Lung microvascular endothelial cell (primary cell): ENCODE measurements at regions not wholly inside any gene's neighbourhood (a gene's known extent, or its start where the extent isn't known, plus 50 kb on each side); places are given as distances from the start of the nearest gene placed in this dataset.
A peak's percentile ranks its signal among the peaks of the same experiment; 100 is the strongest.
"Not testable (repeated sequence)": the region's sequence is repeated elsewhere in the genome, so short reads cannot be mapped to it uniquely, and the experiment has no call there.

ENCODE experiments used
- DNase-seq, 2 donors: peaks; one replicate each; pipeline versions ENCODE4 v3.0.0 to v3.0.0-alpha.2; 2010; ENCODE audit warnings: low read depth in 2 of 2

DNA sequence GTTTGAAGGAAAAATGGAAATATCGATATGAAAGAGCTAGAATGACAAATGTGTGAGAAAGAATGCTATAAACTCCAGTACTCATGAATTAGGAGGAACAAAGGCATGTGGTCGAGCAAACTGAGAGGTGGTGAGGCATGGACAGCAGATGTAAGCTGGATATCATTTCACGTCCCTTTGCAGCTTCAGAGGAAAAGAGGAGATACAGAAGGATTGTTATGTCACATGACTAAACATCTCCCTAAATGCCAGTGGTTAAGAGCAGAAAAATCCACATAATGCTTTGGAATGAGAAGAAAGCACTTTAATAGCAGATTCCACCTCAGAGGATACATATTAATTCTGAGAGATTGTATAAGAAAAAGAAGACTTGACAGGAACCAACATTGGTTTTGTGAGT, 248.7 kb downstream of the ZIC4 start:
- no peak for DNase-seq

DNA sequence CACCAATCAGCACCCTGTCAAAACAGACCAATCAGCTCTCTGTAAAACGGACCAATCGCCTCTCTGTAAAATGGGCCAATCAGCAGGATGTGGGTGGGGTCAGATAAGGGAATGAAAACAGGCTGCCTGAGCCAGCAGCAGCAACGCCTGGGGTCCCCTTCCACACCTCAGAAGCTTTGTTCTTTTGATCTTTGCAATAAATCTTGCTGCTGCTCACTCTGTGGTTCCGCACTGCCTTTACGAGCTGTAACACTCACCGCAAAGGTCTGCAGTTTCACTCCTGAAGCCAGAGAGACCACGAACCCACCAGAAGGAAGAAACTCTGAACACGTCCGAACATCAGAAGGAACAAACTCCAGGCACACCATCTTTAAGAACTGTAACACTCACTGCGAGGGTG, 251.4 kb downstream of the ZIC4 start:
- DNase-seq = not testable (repeated sequence)

- no peak for DNase-seq
Observed at GRCh38 chr3:147153830-147154539, 252.4 kb downstream of the ZIC4 start.

DNA sequence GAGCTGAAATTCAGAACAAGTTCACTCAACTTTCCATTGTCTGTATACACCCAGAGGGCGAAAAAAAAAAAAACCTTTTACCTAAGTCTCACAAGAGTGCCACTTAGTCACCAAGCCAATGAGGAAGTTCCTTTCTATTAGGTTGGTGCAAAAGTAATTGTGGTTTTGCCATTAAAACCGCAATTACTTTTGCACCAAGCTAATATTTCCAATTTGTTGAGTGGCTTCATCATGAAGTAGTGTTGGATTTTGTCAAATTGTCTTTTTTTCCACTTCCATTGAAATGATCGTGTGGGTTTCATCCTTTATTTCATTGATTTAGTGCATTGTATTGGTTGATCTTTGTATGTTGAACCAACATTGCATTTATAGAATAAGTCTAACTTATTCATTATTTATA, 253.9 kb downstream of the ZIC4 start:
- no peak for DNase-seq

DNA sequence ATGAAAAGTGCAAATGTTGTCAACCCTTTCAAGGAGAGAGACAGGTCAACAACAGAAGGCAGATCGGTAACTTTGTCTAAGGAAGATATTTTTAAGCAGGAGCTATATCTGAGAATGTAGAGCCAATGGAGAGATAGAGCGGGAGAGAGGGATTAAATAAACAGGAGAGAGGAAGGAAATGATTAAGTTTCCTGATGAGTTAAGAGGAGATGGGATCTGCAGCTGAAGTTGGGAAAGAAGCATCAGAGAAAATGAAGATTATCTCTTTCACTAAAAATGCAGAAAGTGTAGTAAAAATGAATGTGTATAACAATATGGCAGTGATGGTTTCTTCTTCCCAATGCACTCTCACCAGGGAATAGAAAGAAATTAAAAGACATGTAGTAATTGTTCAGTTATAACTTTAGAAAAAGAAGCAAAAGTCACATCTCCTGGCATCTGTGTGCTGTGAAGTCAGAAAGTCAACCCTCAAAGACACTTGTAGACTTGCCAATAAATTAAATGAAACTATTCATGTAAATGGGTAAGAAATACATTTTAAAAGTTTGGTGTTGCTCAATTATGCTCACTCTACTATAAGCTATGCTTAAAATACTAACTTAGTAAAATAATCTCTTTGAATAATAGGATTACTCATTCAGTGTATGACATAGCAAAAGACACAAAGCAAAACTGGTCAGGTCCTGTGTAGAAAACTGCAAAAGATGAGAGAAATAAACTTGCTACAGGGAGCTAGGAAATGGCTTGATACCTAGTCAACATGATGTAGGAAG, 264.6 kb downstream of the ZIC4 start:
- DNase-seq = no peak

- no peak for DNase-seq
Observed at GRCh38 chr3:147139341-147139740, 267.0 kb downstream of the ZIC4 start.

GRCh38 chr3:147132168-147132567, 274.2 kb downstream of the ZIC4 start:
- DNase-seq = no peak

- no peak for DNase-seq
Observed at GRCh38 chr3:147130461-147130860, 275.9 kb downstream of the ZIC4 start.

DNA sequence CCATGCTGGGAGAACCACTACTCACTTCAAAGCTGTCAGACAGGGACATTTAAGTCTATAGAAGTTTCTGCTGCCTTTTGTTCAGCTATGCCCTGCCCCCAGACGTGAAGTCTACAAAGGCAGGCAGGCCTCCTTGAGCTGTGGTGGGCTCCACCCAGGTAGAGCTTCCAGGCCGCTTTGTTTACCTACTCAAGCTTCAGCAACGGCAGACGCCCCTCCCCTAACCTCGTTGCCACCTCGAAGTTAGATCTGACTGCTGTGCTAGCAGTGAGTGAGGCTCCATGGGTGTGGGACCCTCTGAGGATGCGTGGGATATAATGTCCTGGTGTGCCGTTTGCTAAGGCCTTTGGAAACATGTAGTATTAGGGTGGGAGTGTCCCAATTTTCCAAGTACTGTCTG, 276.7 kb downstream of the ZIC4 start:
- DNase-seq = no peak

- no peak for DNase-seq
Observed at GRCh38 chr3:147122350-147122749, 284.0 kb downstream of the ZIC4 start.

- peak; percentile 11 to 45 for DNase-seq
Observed at GRCh38 chr3:147119989-147120388, 286.4 kb downstream of the ZIC4 start.

DNA sequence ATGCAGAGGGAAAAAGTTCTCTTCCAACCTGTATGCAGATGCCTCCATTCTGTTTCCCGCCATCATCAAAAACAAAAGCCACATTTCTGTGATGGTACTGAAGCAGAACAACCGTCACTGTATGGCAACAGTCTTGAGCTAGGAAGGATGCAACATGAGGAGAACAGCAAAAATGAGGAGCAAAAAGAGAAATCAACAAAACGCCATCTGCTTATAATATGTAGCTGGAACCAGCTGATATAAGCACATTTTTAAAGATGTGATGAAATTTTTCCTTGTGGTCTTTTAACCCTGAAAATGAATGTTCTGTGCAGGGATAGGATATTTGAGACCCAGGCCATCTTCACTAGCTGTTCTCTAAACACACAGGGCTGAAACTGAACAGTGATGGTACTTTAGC, 287.0 kb downstream of the ZIC4 start:
- no peak for DNase-seq

DNA sequence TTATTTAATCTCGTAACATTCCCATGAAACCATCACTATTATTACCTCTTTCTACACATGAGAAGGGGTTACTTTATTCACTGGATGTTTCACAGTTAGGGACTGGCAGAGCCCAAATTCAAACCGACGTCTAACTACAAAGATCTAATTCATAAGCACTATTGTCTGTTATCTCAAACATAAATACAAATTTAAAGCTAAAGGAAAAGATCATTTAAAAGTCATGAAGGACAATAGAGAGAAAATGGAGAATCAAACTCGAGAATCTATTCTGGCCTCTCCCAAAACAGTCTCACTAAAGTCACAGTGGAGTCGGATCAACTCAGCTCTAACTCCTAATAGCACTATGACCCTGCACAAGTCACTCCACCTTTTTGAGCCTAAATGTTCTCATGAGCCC, 287.7 kb downstream of the ZIC4 start:
- DNase-seq = no peak

GRCh38 chr3:147117631-147118030, 288.7 kb downstream of the ZIC4 start:
- no peak for DNase-seq

- DNase-seq = no peak
Observed at GRCh38 chr3:147113293-147114044, 292.9 kb downstream of the ZIC4 start.

GRCh38 chr3:147099076-147099475, 307.3 kb downstream of the ZIC4 start:
- no peak for DNase-seq

DNA sequence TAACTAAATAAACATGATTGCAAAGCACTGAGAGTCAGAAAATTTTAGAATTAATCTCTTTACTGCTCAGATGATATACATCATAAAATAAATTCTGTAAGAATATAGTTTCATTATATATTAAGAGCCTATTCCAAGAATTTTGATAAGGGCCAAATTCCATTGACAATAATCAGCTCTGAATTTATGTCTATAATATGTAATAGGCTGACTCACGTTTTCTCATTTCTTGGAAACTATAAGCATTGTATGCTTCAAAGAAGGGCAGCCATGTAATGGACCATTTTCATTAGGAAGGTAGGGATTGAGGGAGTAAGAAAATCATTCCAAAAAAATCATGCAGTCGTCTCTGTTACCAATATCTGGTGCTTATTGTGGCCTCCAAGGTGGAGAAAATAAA, 315.9 kb downstream of the ZIC4 start:
- DNase-seq = no peak

GRCh38 chr3:147089286-147089685, 317.1 kb downstream of the ZIC4 start:
- no peak for DNase-seq

DNA sequence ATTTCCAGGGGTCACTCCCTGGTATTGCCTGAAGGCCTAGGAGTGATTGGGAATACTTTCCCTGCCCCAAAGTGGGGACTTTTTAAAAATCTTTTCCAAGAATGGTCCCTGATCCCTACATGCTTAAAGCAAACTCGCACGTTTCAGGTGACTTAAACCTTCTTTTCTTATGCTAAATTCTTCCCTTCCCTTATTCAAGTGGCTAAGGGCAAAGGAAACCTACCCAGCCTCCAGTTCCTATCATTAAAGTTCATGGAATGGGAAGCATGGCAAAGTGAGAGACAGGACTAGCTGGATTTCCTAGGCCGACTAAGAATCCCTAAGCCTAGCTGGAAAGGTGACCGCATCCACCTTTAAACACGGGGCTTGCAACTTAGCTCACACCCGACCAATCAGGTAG, 346.8 kb downstream of the ZIC4 start:
- not testable (repeated sequence) for DNase-seq

- no peak for DNase-seq
Observed at GRCh38 chr3:147049821-147050220, 356.5 kb downstream of the ZIC4 start.

GRCh38 chr3:147049305-147049704, 357.0 kb downstream of the ZIC4 start:
- DNase-seq = no peak

GRCh38 chr3:147046916-147047315, 359.4 kb downstream of the ZIC4 start:
- DNase-seq = no peak
